SK-N-MC (cell line): ENCODE measurements at regions not wholly inside any gene's neighbourhood (a gene's known extent, or its start where the extent isn't known, plus 50 kb on each side); places are given as distances from the start of the nearest gene placed in this dataset.

Experiments used
- EZH2 ChIP-seq: fragments of 200-600 bp; sonication (generic); IDR thresholded peaks from one replicate; pipeline ENCODE4 v1.6.1; 2017; ENCODE audit warnings: antibody characterized with exemption
- FOXP2 ChIP-seq: optimal IDR thresholded peaks from 2 replicates; pipeline ENCODE3; 2011; ENCODE audit warnings: mild to moderate bottlenecking, moderate library complexity; ENCODE audit not compliant: insufficient read depth; ENCODE audit errors: extremely low read length, control extremely low read depth
- POLR2AphosphoS5 ChIP-seq: IDR thresholded peaks from 2 replicates; pipeline ENCODE4 v1.6.1; 2012; ENCODE audit warnings: mild to moderate bottlenecking, low read depth, low read length, borderline replicate concordance

- TF ChIP-seq POLR2AphosphoS5 (no peak), EZH2 (no peak), FOXP2 (no peak)
Observed at GRCh38 chr3:26252001-26252400, 370.6 kb upstream of the LRRC3B start.
